ENCODE measurements at regions not wholly inside any gene's neighbourhood (a gene's known extent, or its start where the extent isn't known, plus 50 kb on each side); places are given as distances from the start of the nearest gene placed in this dataset.

GRCh38 chr12:123100882-123101281 lies 50.0 kb downstream of the PITPNM2 start:
- H3K4me3 ChIP-seq (ENCODE audit: control insufficient read depth, low read depth, low read length) = no peak overlapping the region
- no peak for TF ChIP-seq CTCF (conservative IDR thresholded peaks at IDR 0.05; ENCODE audit: control insufficient read depth, insufficient read depth, low read depth, low read length)
- DNase-seq (ENCODE audit: low read depth) = no peak

GRCh38 chr12:123100450-123100849 lies 50.4 kb downstream of the PITPNM2 start:
- no peak for TF ChIP-seq CTCF (conservative IDR thresholded peaks at IDR 0.05; ENCODE audit: control insufficient read depth, insufficient read depth, low read depth, low read length)
- no peak for DNase-seq (ENCODE audit: low read depth)
- no peak overlapping the region for H3K4me3 ChIP-seq (ENCODE audit: control insufficient read depth, low read depth, low read length)

GRCh38 chr12:123099560-123100192 lies 51.2 kb downstream of the PITPNM2 start:
- TF ChIP-seq CTCF (conservative IDR thresholded peaks at IDR 0.05; ENCODE audit: control insufficient read depth, insufficient read depth, low read depth, low read length) = no peak
- no peak overlapping the region for H3K4me3 ChIP-seq (ENCODE audit: control insufficient read depth, low read depth, low read length)
- no peak for DNase-seq (ENCODE audit: low read depth)

GRCh38 chr12:123098780-123099179 lies 52.1 kb downstream of the PITPNM2 start:
- H3K4me3 ChIP-seq (ENCODE audit: control insufficient read depth, low read depth, low read length) = no peak overlapping the region
- TF ChIP-seq CTCF (conservative IDR thresholded peaks at IDR 0.05; ENCODE audit: control insufficient read depth, insufficient read depth, low read depth, low read length) = no peak
- DNase-seq (ENCODE audit: low read depth) = no peak

GRCh38 chr12:123097561-123098084 lies 53.3 kb downstream of the PITPNM2 start:
- TF ChIP-seq CTCF (conservative IDR thresholded peaks at IDR 0.05; ENCODE audit: control insufficient read depth, insufficient read depth, low read depth, low read length) = no peak
- no peak overlapping the region for H3K4me3 ChIP-seq (ENCODE audit: control insufficient read depth, low read depth, low read length)
- DNase-seq (ENCODE audit: low read depth) = no peak

- DNase-seq (ENCODE audit: low read depth) = no peak
- no peak overlapping the region for H3K4me3 ChIP-seq (ENCODE audit: control insufficient read depth, low read depth, low read length)
- no peak for TF ChIP-seq CTCF (conservative IDR thresholded peaks at IDR 0.05; ENCODE audit: control insufficient read depth, insufficient read depth, low read depth, low read length)
Measured at GRCh38 chr12:123096741-123097140, 54.1 kb downstream of the PITPNM2 start.
